GM12875 (cell line): ENCODE measurements at regions not wholly inside any gene's neighbourhood (a gene's known extent, or its start where the extent isn't known, plus 50 kb on each side); places are given as distances from the start of the nearest gene placed in this dataset.
"Not testable (repeated sequence)": the region's sequence is repeated elsewhere in the genome, so short reads cannot be mapped to it uniquely, and the experiment has no call there.

Experiments used
- H3K4me3 ChIP-seq: one replicate; pipeline ENCODE4 v1.5.1; 2011; ENCODE audit warnings: low read depth, low read length, control low read depth
- CTCF ChIP-seq: IDR thresholded peaks from 2 replicates; pipeline ENCODE4 v1.5.1; 2011; ENCODE audit warnings: low read depth, mild to moderate bottlenecking, control low read depth, inconsistent platforms, low read length, moderate library complexity, borderline replicate concordance; ENCODE audit not compliant: insufficient read depth

GRCh38 chr3:139110072-139110830 is 65.6 kb upstream of the PRR23C start:
- TF ChIP-seq CTCF: no peak
- H3K4me3 ChIP-seq: no peak overlapping the region

GRCh38 chr3:139110929-139111328 is 66.2 kb upstream of the PRR23C start:
- H3K4me3 ChIP-seq: not testable (repeated sequence)

- no peak overlapping the region for H3K4me3 ChIP-seq
- peak; percentile 83 for TF ChIP-seq CTCF
Observed at GRCh38 chr3:139111392-139112229, 66.9 kb upstream of the PRR23C start.

- TF ChIP-seq CTCF: no peak
- H3K4me3 ChIP-seq: no peak overlapping the region
Observed at GRCh38 chr3:139112230-139112558, 67.5 kb upstream of the PRR23C start.

DNA sequence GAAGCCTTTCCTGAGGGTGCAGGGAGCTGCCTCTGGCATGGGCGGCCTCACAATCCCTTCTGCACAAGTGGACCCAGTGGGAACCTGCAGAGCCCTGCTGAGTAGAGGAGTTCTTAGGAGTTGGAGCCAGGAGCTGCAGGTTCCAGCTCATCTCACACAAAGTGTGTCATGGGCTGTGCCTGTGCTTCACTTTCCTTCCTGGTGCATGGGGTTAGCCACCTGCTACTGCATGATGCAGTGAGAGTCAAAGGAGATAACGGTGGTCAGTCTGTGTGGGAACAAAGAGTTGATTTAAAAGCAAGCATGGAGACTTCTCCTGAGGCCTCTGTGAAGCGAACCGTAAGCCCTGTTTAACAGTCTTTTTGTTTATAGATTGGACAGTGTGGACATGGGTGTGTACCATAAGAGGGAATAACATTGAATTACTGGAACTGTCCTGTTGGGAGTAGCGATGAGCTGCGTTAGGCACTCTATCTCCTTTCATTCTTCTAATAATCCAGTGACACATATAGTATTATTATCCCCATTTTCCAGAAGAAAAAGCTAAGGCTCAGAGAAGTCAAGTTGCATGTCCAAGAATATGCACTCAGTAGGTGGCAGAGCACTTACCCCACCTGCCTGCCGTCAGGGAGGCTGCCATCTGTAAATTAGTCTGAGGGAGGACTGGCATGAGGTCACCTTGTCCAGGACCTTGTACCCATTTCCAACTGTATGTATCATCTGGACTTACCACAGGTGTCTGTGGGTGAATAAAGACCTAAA is 68.7 kb upstream of the PRR23C start:
- no peak for TF ChIP-seq CTCF
- no peak overlapping the region for H3K4me3 ChIP-seq

DNA sequence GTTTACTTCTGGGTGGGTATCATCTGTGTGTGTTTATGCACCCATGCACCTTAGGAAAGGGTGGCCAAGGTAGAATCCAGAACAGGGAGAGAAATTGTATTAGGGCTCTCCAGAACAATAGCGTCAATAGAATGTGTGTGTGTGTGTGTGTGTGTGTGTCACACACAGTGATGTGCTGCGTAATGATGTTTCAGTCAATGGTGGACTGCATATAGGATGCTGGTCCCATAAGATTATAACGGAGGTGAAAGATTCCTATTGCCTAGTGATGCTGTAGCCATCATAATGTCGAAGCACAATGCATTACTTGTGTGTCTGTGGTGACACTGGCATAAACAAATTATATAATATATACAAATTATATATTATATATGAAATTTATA is 69.3 kb upstream of the PRR23C start:
- TF ChIP-seq CTCF: no peak
- no peak overlapping the region for H3K4me3 ChIP-seq

DNA sequence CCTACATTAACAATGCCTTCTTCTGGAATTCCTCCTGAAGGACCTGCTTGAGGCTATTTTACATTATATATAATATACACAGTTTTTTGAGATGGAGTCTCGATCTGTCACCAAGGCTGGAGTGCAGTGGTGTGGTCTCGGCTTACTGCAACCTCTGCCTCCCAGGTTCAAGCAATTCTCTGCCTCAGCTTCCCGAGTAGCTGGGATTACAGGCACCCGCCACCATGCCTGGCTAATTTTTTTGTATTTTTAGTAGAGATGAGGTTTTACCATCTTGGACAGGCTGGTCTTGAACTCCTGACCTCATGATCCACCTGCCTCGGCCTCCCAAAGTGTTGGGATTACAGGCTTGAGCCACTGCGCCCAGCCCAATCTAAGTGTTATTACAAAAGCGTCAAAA is 71.9 kb upstream of the PRR23C start:
- not testable (repeated sequence) for H3K4me3 ChIP-seq
